GM19239 (cell line): ENCODE measurements at regions not wholly inside any gene's neighbourhood (a gene's known extent, or its start where the extent isn't known, plus 50 kb on each side); places are given as distances from the start of the nearest gene placed in this dataset.
"Not testable (repeated sequence)": the region's sequence is repeated elsewhere in the genome, so short reads cannot be mapped to it uniquely, and the experiment has no call there.

Experiments used
- DNase-seq: peaks from one replicate; pipeline ENCODE4 v3.0.0; 2011; ENCODE audit warnings: low spot score; ENCODE audit not compliant: insufficient read length
- FAIRE-seq: peaks from 2 replicates; lab custom pipeline; 2011; peaks lifted over from hg19 to GRCh38; lab: Jason Lieb, UNC

- DNase-seq (no peak), FAIRE-seq (no peak)
These were observed 343.3 kb upstream of the KLF4 start for GRCh38 chr9:107832871-107833270.

GRCh38 chr9:107830479-107830878 lies 340.9 kb upstream of the KLF4 start:
- DNase-seq, result no peak

GRCh38 chr9:107827884-107828283 lies 338.3 kb upstream of the KLF4 start:
- FAIRE-seq (no peak), DNase-seq (no peak)

More at GRCh38 chr9:107830479-107830878, 340.9 kb upstream of the KLF4 start:
- FAIRE-seq, result no peak

- DNase-seq, result no peak
- no peak for FAIRE-seq
These were observed 337.7 kb upstream of the KLF4 start for GRCh38 chr9:107827304-107827703.

- not testable (repeated sequence) for FAIRE-seq, DNase-seq
These were observed 337.1 kb upstream of the KLF4 start for GRCh38 chr9:107826688-107826983.

- DNase-seq (no peak), FAIRE-seq (no peak)
These were observed 335.0 kb upstream of the KLF4 start for GRCh38 chr9:107824556-107824955.

GRCh38 chr9:107819772-107820565 lies 330.4 kb upstream of the KLF4 start:
- no peak for DNase-seq

GRCh38 chr9:107818503-107818829 lies 328.9 kb upstream of the KLF4 start:
- DNase-seq, FAIRE-seq: not testable (repeated sequence)

More at GRCh38 chr9:107819772-107820565, 330.4 kb upstream of the KLF4 start:
- FAIRE-seq, result no peak

- DNase-seq, FAIRE-seq: not testable (repeated sequence)
These were observed 328.3 kb upstream of the KLF4 start for GRCh38 chr9:107817595-107818502.

- DNase-seq, result no peak
- FAIRE-seq, result no peak
These were observed 327.0 kb upstream of the KLF4 start for GRCh38 chr9:107816561-107817021.

- FAIRE-seq (no peak), DNase-seq (no peak)
These were observed 326.4 kb upstream of the KLF4 start for GRCh38 chr9:107815782-107816560.

- FAIRE-seq (no peak), DNase-seq (no peak)
These were observed 323.7 kb upstream of the KLF4 start for GRCh38 chr9:107813287-107813686.

- FAIRE-seq, result no peak
- no peak for DNase-seq
These were observed 320.9 kb upstream of the KLF4 start for GRCh38 chr9:107810461-107810961.

GRCh38 chr9:107809871-107810460 lies 320.4 kb upstream of the KLF4 start:
- FAIRE-seq (no peak), DNase-seq (no peak)

- DNase-seq (no peak), FAIRE-seq (no peak)
These were observed 317.6 kb upstream of the KLF4 start for GRCh38 chr9:107807183-107807582.

GRCh38 chr9:107805201-107805600 lies 315.6 kb upstream of the KLF4 start:
- no peak for FAIRE-seq
- DNase-seq, result no peak

GRCh38 chr9:107794259-107794658 lies 304.7 kb upstream of the KLF4 start:
- FAIRE-seq (no peak), DNase-seq (no peak)

GRCh38 chr9:107793541-107793940 lies 304.0 kb upstream of the KLF4 start:
- FAIRE-seq, result no peak
- no peak for DNase-seq

GRCh38 chr9:107792596-107792995 lies 303.0 kb upstream of the KLF4 start:
- no peak for DNase-seq
- FAIRE-seq, result no peak

- DNase-seq (no peak), FAIRE-seq (no peak)
These were observed 302.4 kb upstream of the KLF4 start for GRCh38 chr9:107792006-107792405.
